ENCODE measurements at regions not wholly inside any gene's neighbourhood (a gene's known extent, or its start where the extent isn't known, plus 50 kb on each side); places are given as distances from the start of the nearest gene placed in this dataset.

DNA sequence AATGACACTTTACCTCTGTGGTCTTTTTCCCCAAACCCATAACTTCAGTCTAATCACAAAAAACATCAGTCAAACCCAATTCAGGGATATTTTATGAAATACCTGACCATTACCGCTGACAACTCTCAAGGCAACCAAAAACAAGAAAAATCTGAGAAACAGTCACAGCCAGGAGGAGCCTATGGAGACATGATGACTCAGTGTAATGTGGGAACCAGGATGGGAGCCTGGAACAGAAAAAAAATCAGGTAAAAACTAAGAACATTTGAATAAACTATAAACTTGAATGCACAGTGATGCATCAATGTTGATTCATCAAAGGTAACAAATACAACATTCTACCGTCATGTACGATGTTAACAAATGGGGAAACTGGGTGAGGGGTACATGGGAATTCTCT is 84.1 kb upstream of the TSHZ2 start:
- no peaks in the 10 kb centered on the region for H3K4me1 Mint-ChIP-seq (ENCODE audit: low read depth)
- H3K27me3 Mint-ChIP-seq (ENCODE audit: low read depth), result no peaks in the 10 kb centered on the region
- no peak overlapping the region for H3K4me3 Mint-ChIP-seq (ENCODE audit: unreplicated experiment)
- DNase-seq (ENCODE audit: low spot score), result no peak
- H3K36me3 Mint-ChIP-seq (ENCODE audit: low read depth), result no peaks in the 10 kb centered on the region
- H3K27ac Mint-ChIP-seq (ENCODE audit: unreplicated experiment), result no peak overlapping the region
- peaks cover 6% of the 10 kb centered on the region for H3K9me3 Mint-ChIP-seq (ENCODE audit: low read depth)
- TF ChIP-seq, protein P1, sequence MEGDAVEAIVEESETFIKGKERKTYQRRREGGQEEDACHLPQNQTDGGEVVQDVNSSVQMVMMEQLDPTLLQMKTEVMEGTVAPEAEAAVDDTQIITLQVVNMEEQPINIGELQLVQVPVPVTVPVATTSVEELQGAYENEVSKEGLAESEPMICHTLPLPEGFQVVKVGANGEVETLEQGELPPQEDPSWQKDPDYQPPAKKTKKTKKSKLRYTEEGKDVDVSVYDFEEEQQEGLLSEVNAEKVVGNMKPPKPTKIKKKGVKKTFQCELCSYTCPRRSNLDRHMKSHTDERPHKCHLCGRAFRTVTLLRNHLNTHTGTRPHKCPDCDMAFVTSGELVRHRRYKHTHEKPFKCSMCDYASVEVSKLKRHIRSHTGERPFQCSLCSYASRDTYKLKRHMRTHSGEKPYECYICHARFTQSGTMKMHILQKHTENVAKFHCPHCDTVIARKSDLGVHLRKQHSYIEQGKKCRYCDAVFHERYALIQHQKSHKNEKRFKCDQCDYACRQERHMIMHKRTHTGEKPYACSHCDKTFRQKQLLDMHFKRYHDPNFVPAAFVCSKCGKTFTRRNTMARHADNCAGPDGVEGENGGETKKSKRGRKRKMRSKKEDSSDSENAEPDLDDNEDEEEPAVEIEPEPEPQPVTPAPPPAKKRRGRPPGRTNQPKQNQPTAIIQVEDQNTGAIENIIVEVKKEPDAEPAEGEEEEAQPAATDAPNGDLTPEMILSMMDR (IDR thresholded peaks at IDR 0.05), result no peak

DNA sequence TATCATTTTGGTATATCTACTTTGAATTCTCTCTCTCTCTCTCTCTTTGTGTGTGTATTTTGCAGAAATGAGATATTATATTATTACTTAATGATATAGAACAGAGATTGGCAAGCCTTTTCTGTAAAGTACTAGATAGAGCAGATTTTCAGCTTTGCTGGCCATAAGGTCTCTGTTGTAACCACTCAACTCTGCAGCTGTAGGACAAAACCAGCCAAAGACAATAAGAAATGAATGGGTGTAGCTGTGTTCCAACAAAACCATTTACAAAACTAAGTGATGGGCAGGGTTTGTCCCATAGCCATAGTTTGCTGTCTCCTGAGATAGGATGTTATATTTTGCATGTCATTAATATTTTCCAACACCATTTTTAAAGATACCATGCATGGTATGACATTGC is 91.2 kb upstream of the TSHZ2 start:
- Mint-ChIP-seq H3K27ac (ENCODE audit: unreplicated experiment) (no peak overlapping the region), H3K9me3 (ENCODE audit: low read depth) (peaks cover 6% of the 10 kb centered on the region), H3K4me3 (ENCODE audit: unreplicated experiment) (no peak overlapping the region), H3K4me1 (ENCODE audit: low read depth) (no peaks in the 10 kb centered on the region), H3K36me3 (ENCODE audit: low read depth) (no peaks in the 10 kb centered on the region), H3K27me3 (ENCODE audit: low read depth) (no peaks in the 10 kb centered on the region)
- TF ChIP-seq, protein P1 (IDR thresholded peaks at IDR 0.05), result no peak
- DNase-seq (ENCODE audit: low spot score), result no peak

DNA sequence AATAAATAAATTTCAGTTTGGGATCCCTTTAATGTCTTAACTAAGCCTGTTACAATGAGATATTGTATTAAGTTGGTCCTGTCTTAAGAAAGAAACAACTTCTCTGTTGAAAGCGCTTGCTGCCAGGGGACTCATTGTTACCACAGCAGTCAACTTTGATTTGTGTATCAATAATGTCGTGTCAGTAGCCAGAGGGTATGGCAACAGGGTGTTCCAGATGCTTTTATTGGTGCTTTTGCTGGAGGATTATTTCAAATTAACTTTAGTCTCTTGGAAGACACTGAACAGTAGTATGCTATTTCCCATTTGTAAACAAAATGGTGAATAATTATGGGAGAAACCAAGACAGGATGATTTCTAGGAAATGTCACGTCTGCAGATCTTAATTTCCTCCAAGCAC is 91.9 kb upstream of the TSHZ2 start:
- Mint-ChIP-seq H3K4me3 (ENCODE audit: unreplicated experiment) (no peak overlapping the region), H3K9me3 (ENCODE audit: low read depth) (peaks cover 6% of the 10 kb centered on the region), H3K36me3 (ENCODE audit: low read depth) (no peaks in the 10 kb centered on the region), H3K27me3 (ENCODE audit: low read depth) (no peaks in the 10 kb centered on the region), H3K4me1 (ENCODE audit: low read depth) (no peaks in the 10 kb centered on the region), H3K27ac (ENCODE audit: unreplicated experiment) (no peak overlapping the region)
- TF ChIP-seq, protein P1 (IDR thresholded peaks at IDR 0.05), result no peak
- no peak for DNase-seq (ENCODE audit: low spot score)

GRCh38 chr20:52874241-52874640 is 97.9 kb upstream of the TSHZ2 start:
- TF ChIP-seq, protein P1 (IDR thresholded peaks at IDR 0.05), result no peak
- Mint-ChIP-seq H3K36me3 (ENCODE audit: low read depth) (no peaks in the 10 kb centered on the region), H3K9me3 (ENCODE audit: low read depth) (peaks cover 7% of the 10 kb centered on the region), H3K27me3 (ENCODE audit: low read depth) (no peaks in the 10 kb centered on the region), H3K27ac (ENCODE audit: unreplicated experiment) (no peak overlapping the region), H3K4me3 (ENCODE audit: unreplicated experiment) (no peak overlapping the region), H3K4me1 (ENCODE audit: low read depth) (no peaks in the 10 kb centered on the region)
- no peak for DNase-seq (ENCODE audit: low spot score)

DNA sequence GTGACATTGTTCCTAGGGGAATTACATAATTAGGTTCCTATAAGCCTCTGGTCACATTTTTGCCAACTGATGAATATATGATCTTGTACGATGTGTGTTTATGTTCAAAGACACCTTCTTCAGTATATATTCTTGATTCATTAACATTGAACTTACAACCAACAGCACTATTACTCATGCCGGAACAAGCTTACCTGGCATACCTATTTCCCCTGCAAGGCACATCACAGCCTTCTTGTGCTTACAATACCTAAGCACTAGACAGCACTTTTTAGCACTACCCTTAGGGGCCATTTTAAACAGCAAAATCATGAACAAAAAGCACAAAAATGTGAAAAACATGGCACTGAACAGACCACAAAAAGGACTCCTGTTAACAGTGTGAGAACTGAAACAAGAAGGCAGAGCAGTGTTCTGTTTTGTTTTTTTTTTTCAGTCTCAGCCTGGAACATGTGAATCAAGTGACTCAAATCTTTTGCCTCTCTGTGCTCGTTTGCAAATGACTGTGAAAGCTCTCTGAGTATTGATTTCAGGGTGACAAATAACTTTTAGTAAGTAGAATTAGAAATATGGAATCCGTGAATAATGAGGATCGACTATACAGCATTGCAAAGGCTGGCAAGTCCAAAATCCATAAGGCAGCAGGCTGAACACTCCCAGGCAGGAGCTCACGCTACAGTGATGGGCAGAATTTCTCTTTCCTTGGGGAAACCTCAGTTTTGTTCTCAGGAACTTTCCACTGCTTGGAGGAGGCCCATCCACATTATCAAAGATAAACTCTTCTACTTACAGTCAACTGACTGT is 102.3 kb upstream of the TSHZ2 start:
- no peaks in the 10 kb centered on the region for H3K27me3 Mint-ChIP-seq (ENCODE audit: low read depth)
- H3K4me3 Mint-ChIP-seq (ENCODE audit: unreplicated experiment), result no peak overlapping the region
- no peaks in the 10 kb centered on the region for H3K4me1 Mint-ChIP-seq (ENCODE audit: low read depth)
- H3K27ac Mint-ChIP-seq (ENCODE audit: unreplicated experiment), result no peak overlapping the region
- no peak for DNase-seq (ENCODE audit: low spot score)
- TF ChIP-seq, protein P1 (IDR thresholded peaks at IDR 0.05), result no peak
- H3K36me3 Mint-ChIP-seq (ENCODE audit: low read depth), result no peaks in the 10 kb centered on the region
- H3K9me3 Mint-ChIP-seq (ENCODE audit: low read depth), result peaks cover 12% of the 10 kb centered on the region
